ENCODE measurements at regions not wholly inside any gene's neighbourhood (a gene's known extent, or its start where the extent isn't known, plus 50 kb on each side); places are given as distances from the start of the nearest gene placed in this dataset.

DNA sequence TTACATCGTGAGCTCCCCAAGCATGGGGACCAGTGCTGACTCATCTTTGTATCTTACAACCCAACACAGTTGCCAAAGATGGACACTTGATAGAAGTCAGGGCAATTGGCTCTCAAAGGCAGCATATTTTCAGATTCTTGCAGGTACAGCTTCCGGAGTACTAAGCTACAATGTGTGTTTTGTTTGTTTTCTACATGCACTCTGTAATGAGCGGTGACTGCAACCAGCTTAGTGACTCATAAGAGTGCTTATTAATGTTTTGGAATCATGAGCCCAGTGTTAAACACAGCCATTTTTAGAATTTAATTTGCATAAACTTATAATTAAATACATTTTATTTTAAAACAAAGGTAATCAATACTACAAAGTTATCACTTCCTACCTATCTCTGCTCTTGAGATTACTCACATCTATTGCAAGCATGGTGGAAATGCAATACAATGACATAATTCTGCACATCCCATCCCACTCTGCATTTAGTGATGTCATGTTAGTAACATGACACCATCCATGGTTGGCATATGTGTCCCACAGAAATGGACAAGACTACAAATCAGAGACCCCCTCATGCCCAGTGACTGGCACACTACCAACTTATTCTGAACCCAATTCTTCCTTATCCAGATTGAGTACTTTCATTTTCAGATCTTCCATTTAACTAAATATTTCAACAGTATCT, 399.8 kb upstream of the ST6GAL2 start:
- TF ChIP-seq, protein P1, sequence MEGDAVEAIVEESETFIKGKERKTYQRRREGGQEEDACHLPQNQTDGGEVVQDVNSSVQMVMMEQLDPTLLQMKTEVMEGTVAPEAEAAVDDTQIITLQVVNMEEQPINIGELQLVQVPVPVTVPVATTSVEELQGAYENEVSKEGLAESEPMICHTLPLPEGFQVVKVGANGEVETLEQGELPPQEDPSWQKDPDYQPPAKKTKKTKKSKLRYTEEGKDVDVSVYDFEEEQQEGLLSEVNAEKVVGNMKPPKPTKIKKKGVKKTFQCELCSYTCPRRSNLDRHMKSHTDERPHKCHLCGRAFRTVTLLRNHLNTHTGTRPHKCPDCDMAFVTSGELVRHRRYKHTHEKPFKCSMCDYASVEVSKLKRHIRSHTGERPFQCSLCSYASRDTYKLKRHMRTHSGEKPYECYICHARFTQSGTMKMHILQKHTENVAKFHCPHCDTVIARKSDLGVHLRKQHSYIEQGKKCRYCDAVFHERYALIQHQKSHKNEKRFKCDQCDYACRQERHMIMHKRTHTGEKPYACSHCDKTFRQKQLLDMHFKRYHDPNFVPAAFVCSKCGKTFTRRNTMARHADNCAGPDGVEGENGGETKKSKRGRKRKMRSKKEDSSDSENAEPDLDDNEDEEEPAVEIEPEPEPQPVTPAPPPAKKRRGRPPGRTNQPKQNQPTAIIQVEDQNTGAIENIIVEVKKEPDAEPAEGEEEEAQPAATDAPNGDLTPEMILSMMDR (IDR thresholded peaks at IDR 0.05): no peak
- TF ChIP-seq RFX5 (IDR thresholded peaks at IDR 0.05; ENCODE audit: low read length) (no peak), EP300 (IDR thresholded peaks at IDR 0.05; ENCODE audit: borderline replicate concordance in 1 of 2, low read depth in 1 of 2, low read length in 1 of 2) (no peak), TAF1 (IDR thresholded peaks at IDR 0.05; ENCODE audit: borderline replicate concordance, low read depth, low read length) (no peak), FOXM1 (IDR thresholded peaks at IDR 0.05; ENCODE audit: low read depth) (no peak), TCF12 (IDR thresholded peaks at IDR 0.05) (no peak), GABPA (IDR thresholded peaks at IDR 0.05; ENCODE audit: low read depth) (no peak), POLR2AphosphoS5 (IDR thresholded peaks at IDR 0.05; ENCODE audit: low read depth, low read length) (no peak), GATA2 (CRISPR knock-in tag; IDR thresholded peaks at IDR 0.05) (no peak), SIN3A (IDR thresholded peaks at IDR 0.05; ENCODE audit: borderline replicate concordance, low read depth, low read length) (no peak), RAD21 (IDR thresholded peaks at IDR 0.05; ENCODE audit: low read length) (no peak)
- TF ChIP-seq, protein P2, sequence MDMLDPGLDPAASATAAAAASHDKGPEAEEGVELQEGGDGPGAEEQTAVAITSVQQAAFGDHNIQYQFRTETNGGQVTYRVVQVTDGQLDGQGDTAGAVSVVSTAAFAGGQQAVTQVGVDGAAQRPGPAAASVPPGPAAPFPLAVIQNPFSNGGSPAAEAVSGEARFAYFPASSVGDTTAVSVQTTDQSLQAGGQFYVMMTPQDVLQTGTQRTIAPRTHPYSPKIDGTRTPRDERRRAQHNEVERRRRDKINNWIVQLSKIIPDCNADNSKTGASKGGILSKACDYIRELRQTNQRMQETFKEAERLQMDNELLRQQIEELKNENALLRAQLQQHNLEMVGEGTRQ (IDR thresholded peaks at IDR 0.05; ENCODE audit: borderline replicate concordance, low read depth, low read length): no peak
- TF ChIP-seq, protein P3, sequence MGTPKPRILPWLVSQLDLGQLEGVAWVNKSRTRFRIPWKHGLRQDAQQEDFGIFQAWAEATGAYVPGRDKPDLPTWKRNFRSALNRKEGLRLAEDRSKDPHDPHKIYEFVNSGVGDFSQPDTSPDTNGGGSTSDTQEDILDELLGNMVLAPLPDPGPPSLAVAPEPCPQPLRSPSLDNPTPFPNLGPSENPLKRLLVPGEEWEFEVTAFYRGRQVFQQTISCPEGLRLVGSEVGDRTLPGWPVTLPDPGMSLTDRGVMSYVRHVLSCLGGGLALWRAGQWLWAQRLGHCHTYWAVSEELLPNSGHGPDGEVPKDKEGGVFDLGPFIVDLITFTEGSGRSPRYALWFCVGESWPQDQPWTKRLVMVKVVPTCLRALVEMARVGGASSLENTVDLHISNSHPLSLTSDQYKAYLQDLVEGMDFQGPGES (IDR thresholded peaks at IDR 0.05; ENCODE audit: low read depth, low read length): no peak
- TF ChIP-seq, protein P4, sequence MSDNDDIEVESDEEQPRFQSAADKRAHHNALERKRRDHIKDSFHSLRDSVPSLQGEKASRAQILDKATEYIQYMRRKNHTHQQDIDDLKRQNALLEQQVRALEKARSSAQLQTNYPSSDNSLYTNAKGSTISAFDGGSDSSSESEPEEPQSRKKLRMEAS (IDR thresholded peaks at IDR 0.05; ENCODE audit: low read depth): no peak

Measured in SK-N-SH (cell line).